OCI-LY7 (cell line): ENCODE measurements at regions not wholly inside any gene's neighbourhood (a gene's known extent, or its start where the extent isn't known, plus 50 kb on each side); places are given as distances from the start of the nearest gene placed in this dataset.

ENCODE experiments used
- BruUV-seq: library from RNA; stranded (reverse); fragments of 400-500 nt; replicated peaks from 2 replicates; lab custom pipeline; 2021; lab: Mats Ljungman, UMichigan
- CTCF ChIA-PET: fragments of 300-600 bp; sonication (Branson Sonifier 250); formaldehyde crosslinking; loops from one replicate; lab custom pipeline; 2022; ENCODE audit warnings: antibody characterized with exemption; ENCODE audit not compliant: unreplicated experiment; lab: Charles Lee
- POLR2A ChIA-PET: fragments of 300-600 bp; sonication (Branson Sonifier 250); formaldehyde crosslinking; loops from one replicate; lab custom pipeline; 2022; ENCODE audit warnings: antibody characterized with exemption; lab: Charles Lee
- DNase-seq: peaks from one replicate; pipeline ENCODE4 v3.0.0-alpha.2; 2015; ENCODE audit warnings: low spot score
- H2AFZ ChIP-seq: fragments of 200-600 bp; sonication (generic), shearing (Covaris generic); 2 replicates; pipeline ENCODE4 v1.6.1; 2014; ENCODE audit warnings: mild to moderate bottlenecking, antibody characterized with exemption, low read length, moderate library complexity
- H3K27ac ChIP-seq: fragments of 200-600 bp; sonication (generic); 2 replicates; pipeline ENCODE4 v1.5.1; 2014; ENCODE audit warnings: mixed run types, low read depth, mild to moderate bottlenecking, moderate library complexity, low read length, inconsistent platforms; ENCODE audit not compliant: poor library complexity, severe bottlenecking
- H3K36me3 ChIP-seq: fragments of 200-600 bp; sonication (generic); 2 replicates; pipeline ENCODE4 v1.6.1; 2014; ENCODE audit warnings: mild to moderate bottlenecking, antibody characterized with exemption, low read length, moderate library complexity, mixed read lengths; ENCODE audit not compliant: insufficient read depth
- H3K4me1 ChIP-seq: fragments of 200-600 bp; sonication (generic); 2 replicates; pipeline ENCODE4 v1.5.1; 2014; ENCODE audit warnings: mild to moderate bottlenecking, low read length; ENCODE audit not compliant: insufficient read depth, poor library complexity, severe bottlenecking
- H3K4me2 ChIP-seq: fragments of 200-600 bp; sonication (generic); 2 replicates; pipeline ENCODE4 v1.6.1; 2014; ENCODE audit warnings: mild to moderate bottlenecking, low read length
- H3K4me3 ChIP-seq: fragments of 200-600 bp; sonication (generic); 2 replicates; pipeline ENCODE4 v1.5.1; 2014; ENCODE audit warnings: mild to moderate bottlenecking, low read depth, low read length; ENCODE audit not compliant: poor library complexity, severe bottlenecking
- H3K79me2 ChIP-seq: fragments of 200-600 bp; sonication (generic); 2 replicates; pipeline ENCODE4 v1.6.1; 2016; ENCODE audit warnings: low read depth, mild to moderate bottlenecking, low read length, moderate library complexity, mixed read lengths; ENCODE audit not compliant: insufficient read depth
- H3K9me2 ChIP-seq: fragments of 200-600 bp; sonication (generic); 2 replicates; pipeline ENCODE4 v1.6.1; 2016; ENCODE audit warnings: mild to moderate bottlenecking, low read length, mixed read lengths; ENCODE audit not compliant: insufficient read depth
- H3K9me3 ChIP-seq: fragments of 200-600 bp; sonication (generic); 2 replicates; pipeline ENCODE4 v1.6.1; 2014; ENCODE audit warnings: mild to moderate bottlenecking, mixed run types, low read length, mixed read lengths
- H4K20me1 ChIP-seq: fragments of 200-600 bp; sonication (generic); 2 replicates; pipeline ENCODE4 v1.6.1; 2014; ENCODE audit warnings: mild to moderate bottlenecking, antibody characterized with exemption, low read length, moderate library complexity, mixed read lengths; ENCODE audit not compliant: insufficient read depth
- EZH2phosphoT487 ChIP-seq: fragments of 200-600 bp; sonication (generic); IDR thresholded peaks from 2 replicates; pipeline ENCODE4 v1.6.1; 2018; ENCODE audit warnings: low read depth, borderline replicate concordance, mild to moderate bottlenecking, mixed run types, antibody characterized with exemption, low read length, moderate library complexity, mixed read lengths
- intact Hi-C: fragments of 100-400 bp; cut with micrococcal nuclease; formaldehyde crosslinking; loops from one replicate; pipeline ENCODE4 v1.10.0; 2022; ENCODE audit not compliant: unreplicated experiment
- TF ChIP-seq, protein P1 (sequence below): fragments of 200-600 bp; sonication (generic); conservative IDR thresholded peaks from 2 replicates; pipeline ENCODE4 v1.5.1; 2014; ENCODE audit warnings: mild to moderate bottlenecking, antibody characterized with exemption, low read length, moderate library complexity, mixed read lengths

DNA sequence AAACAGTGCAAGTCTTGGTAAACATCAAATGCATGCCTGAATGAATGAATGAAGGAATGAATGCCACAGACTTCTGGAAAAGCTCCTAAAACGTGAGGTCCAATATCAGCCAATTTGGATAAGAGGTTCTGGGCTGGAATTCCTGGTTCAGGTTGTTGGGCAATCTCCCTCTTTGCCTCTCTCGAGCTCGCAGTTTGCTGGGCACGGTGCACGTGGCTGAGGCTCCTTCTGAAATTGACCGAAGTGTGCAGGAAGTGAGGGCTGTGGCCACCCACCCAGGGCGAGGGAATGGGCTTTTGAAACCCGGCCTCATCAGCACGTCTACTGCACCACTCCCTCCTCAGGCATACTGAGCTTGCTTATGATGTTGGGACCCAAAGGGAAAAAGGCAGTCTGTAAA lies 288.8 kb upstream of the HS6ST1 start:
- Histone ChIP-seq H3K4me1 (no peaks in the 10 kb centered on the region), H3K36me3 (no peaks in the 10 kb centered on the region), H2AFZ (no peak overlapping the region), H3K9me3 (no peaks in the 10 kb centered on the region), H3K79me2 (no peaks in the 10 kb centered on the region), H3K27ac (no peak overlapping the region), H4K20me1 (no peaks in the 10 kb centered on the region), H3K4me3 (no peak overlapping the region), H3K4me2 (no peak overlapping the region), H3K9me2 (no peaks in the 10 kb centered on the region)
- ChIA-PET CTCF (no interaction called here), POLR2A (interaction anchor here (0.6 kb wide), 2 partner anchors 388 to 535 kb away, joined by 3 read pairs; no protein-coding TSS in a partner anchor)
- DNase-seq: no peak
- TF ChIP-seq, protein P1, sequence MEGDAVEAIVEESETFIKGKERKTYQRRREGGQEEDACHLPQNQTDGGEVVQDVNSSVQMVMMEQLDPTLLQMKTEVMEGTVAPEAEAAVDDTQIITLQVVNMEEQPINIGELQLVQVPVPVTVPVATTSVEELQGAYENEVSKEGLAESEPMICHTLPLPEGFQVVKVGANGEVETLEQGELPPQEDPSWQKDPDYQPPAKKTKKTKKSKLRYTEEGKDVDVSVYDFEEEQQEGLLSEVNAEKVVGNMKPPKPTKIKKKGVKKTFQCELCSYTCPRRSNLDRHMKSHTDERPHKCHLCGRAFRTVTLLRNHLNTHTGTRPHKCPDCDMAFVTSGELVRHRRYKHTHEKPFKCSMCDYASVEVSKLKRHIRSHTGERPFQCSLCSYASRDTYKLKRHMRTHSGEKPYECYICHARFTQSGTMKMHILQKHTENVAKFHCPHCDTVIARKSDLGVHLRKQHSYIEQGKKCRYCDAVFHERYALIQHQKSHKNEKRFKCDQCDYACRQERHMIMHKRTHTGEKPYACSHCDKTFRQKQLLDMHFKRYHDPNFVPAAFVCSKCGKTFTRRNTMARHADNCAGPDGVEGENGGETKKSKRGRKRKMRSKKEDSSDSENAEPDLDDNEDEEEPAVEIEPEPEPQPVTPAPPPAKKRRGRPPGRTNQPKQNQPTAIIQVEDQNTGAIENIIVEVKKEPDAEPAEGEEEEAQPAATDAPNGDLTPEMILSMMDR: no peak
- no peak for TF ChIP-seq EZH2phosphoT487
- intact Hi-C loops: no loop called here
- no TSS peak for BruUV-seq

DNA sequence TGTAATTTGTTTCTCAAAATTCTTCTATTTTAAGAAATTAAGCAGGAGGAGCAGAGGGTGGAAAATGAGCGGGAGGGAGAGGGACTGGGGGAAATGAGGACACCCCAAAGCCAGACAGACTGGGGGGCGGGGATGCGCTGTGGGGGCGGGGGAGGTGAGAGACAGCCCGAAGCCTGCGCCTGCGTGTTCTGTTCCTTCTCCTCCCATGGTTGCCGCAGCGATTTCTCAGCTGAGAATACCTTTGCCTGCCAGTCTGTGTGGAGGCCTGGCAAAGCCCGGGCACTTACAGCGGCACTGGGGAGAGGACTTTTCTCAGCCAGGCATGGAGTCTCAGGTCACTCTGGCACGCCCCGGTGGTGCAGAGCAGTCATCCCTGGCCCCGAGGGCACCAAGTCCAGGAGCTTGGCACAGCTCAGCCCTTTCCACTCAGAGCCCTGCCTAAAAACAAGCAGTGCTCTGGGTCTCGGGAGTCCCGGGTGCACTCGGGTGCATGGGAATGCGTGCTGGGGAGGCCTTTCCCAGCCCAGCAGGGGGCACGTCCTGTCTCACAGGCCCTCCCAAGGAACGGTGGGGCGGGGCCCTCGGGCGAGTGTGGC lies 289.3 kb upstream of the HS6ST1 start:
- Histone ChIP-seq H3K9me3 (no peaks in the 10 kb centered on the region), H3K79me2 (no peaks in the 10 kb centered on the region), H2AFZ (no peak overlapping the region), H3K9me2 (no peaks in the 10 kb centered on the region), H3K27ac (no peak overlapping the region), H4K20me1 (no peaks in the 10 kb centered on the region), H3K4me2 (no peak overlapping the region), H3K36me3 (no peaks in the 10 kb centered on the region), H3K4me1 (no peaks in the 10 kb centered on the region), H3K4me3 (no peak overlapping the region)
- BruUV-seq: no TSS peak
- POLR2A ChIA-PET: interaction anchor here (0.6 to 1.0 kb wide), 3 partner anchors 100 to 535 kb away, joined by 3 read pairs; no protein-coding TSS in a partner anchor
- no peak for DNase-seq
- intact Hi-C loops: no loop called here
- CTCF ChIA-PET: no interaction called here
- TF ChIP-seq EZH2phosphoT487: no peak
- TF ChIP-seq, protein P1: no peak
